GM21423 (cell line): ENCODE measurements at regions not wholly inside any gene's neighbourhood (a gene's known extent, or its start where the extent isn't known, plus 50 kb on each side); places are given as distances from the start of the nearest gene placed in this dataset.
"Not testable (repeated sequence)": the region's sequence is repeated elsewhere in the genome, so short reads cannot be mapped to it uniquely, and the experiment has no call there.

ENCODE experiments used
- ATAC-seq: cut with Tn5 transposase; IDR thresholded peaks from one replicate; pipeline ENCODE4 v1.9.1; 2021; ENCODE audit warnings: mild to moderate bottlenecking, moderate library complexity; ENCODE audit not compliant: unreplicated experiment

DNA sequence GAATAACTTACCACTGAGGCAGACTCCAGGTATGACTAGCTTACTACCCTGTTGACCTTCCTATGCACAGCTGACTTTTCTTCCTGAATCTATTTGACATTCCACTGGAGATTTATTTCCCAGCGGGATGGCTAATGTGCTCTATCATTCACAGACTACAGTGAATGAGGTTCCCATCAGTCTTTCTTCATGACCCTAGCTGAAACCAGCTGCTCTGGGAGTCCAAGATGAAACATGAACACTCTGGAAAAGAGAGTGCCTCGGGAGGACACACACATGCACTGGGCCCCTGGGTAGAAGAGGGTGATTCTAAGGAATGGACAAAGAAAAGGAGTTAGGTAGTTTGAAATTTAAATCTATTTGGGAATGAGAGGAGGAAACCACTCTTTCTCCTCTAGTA, 82.6 kb upstream of the DST start:
- no peak for ATAC-seq

DNA sequence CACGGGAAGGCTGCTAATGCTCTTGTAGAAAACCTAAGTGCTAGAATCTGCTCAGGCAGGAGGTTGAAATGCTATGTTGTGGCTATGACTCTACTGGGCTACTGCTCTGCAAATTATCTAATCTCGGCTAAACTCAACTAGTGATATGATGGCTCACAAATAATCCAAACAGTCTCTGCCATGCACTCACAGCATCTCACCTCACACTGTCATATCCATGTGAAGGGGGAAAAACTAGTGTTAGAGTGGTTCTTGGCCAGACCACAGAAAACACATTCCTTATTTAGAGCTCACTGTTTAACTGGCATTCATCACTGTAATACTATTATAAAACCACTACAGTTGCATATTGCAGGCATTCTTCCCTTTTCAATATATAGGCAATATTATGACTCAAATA, 81.8 kb upstream of the DST start:
- ATAC-seq, result no peak

DNA sequence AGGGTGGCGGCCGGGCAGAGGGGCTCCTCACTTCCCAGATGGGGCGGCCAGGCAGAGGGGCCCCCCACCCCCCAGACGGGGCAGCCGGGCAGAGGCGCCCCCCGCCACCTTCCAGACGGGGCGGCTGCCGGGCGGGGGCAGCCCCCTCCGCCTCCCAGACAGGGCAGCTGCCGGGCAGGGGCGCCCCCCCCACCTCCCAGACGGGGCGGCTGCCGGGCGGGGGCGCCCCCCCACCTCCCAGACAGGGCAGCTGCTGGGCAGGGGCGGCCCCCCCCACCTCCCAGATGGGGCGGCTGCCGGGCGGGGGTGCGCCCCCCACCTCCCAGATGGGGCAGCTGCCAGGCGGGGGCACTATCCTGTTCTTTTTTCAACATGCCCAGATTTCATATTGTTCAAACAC, 78.2 kb upstream of the DST start:
- no peak for ATAC-seq

DNA sequence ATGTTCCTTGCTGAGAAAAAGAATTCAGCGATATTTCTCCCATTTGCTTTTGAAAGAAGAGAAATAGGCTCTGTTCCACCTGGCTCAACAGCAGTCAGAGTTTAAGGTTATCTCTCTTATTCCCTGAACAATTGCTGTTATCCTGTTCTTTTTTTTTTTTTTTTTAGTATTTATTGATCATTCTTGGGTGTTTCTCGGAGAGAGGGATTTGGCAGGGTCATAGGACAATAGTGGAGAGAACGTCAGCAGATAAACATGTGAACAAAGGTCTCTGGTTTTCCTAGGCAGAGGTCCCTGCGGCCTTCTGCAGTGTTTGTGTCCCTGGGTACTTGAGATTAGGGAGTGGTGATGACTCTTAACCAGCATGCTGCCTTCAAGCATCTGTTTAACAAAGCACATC, 77.5 kb upstream of the DST start:
- ATAC-seq, result not testable (repeated sequence)

DNA sequence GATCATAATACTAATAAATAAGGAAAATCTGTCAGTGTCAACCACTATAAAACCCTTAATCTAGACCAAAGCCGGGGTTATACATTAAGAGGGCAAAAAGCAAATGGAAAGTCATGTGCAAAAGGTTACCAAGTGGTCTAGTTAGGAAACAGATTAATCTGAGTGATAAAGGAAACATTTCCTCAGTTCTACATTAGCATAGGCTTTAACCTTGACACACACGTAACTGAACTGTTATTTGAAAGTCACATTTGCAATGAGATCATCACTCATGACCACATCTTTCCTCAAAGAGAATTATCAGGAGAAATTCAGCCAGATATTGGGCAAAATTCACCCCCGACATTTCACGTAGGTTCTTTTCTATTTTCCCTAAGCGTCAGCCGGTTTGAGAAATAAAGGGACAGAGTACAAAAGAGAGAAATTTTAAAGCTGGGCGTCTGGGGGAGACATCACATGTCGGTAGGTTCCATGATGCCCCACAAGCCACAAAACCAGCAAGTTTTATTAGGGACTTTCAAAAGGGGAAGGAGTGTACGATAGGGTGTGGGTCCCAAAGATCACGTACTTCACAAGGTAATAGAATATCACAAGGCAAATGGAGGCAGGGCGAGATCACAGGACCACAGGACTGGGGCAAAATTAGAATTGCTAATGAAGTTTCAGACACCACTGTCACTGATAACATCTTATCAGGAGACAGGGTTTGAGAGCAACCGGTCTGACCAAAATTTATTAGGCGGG, 76.8 kb upstream of the DST start:
- not testable (repeated sequence) for ATAC-seq

DNA sequence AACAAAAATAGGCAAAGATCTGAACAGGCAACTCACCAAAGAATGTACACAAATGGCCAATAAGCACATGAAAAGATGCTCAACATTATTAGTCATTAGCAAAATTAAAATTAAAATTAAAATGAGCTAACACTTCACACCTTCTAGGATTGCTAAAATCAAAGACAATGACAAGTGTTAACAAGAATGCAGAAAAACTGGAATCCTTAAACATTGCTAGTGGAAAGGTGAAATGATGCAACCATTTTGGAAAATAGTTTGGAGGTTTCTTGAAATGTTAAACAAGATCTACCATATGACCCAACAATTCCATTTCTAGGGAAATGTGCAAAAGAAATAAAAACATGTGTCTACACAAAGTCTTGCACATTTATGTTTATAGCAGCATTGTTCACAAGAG, 75.5 kb upstream of the DST start:
- ATAC-seq, result no peak

DNA sequence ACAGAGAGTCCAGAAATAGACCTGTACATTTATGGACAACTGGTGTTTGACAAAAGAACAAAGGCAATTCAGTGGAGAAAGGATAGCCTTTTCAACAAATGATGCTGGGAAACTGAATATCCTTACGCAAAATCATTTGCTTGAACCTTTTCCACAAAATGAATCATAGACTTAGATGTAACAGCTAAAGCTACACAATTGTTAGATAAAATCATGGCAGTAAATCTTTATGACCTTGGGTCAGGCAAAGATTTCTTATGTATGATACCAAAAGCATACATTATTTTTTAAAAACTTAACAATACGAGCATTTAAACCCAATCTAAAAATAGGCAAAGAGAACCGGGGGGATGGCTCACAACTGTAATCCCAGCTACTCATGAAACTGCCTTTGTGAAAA, 73.5 kb upstream of the DST start:
- no peak for ATAC-seq

DNA sequence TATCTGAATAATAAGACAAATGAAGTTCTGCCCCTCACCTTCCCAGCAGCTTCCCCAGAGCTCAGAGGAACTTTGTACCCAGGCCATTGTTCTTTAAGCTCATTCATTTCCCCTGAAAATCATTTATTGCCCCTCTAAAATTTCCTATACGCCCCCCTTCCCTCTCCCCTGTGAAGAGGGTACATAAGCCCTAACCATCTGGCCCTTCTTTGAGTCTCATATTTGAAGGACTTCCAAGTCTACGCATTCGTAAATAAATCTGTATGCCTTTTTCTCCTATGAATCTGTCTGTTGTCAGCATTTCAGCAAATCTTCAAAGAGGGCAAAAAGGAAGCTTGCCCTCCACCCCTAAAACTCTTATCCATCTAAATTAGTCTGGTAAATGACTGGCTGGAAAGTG, 73.1 kb upstream of the DST start:
- no peak for ATAC-seq

DNA sequence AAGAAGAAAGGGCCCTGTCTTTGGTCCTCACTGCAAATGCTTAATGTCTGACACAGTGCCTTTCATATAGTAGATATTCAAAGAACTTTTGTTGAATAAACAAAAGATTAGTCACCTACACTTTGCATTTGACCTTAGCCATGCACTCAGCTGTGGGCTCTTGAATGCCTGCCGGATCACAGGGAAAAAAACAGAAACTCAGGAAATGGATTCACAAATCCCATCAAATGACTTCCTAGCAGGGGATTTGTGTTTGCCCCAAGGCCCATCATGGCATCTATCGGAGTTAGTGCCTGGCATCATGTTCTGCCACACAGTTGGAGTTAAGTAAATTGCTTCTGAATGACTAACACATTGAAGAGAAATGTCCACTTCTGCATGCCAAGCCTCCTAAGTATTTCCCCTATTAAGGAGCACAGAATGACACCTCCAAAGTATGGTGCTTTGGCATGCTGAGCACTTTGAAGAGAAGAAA, 72.3 kb upstream of the DST start:
- ATAC-seq, result no peak

DNA sequence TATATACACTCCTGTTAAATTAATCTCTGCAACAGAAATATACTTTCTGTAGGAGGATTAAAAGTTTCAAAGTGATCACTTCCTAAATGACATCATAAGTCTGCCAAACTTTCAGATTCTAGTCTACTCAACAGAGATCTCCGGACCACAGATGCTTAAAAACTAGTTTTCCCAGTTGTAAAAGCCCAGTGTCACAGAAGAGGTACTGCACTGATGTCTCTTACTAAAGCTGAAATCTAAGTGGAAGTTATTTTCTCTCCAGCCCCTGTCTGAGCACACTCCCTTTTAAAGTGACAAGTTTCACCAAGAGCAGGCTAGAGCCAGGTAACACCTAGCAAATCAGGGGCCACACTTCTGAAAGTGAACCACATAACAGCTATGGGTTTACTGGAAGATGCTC, 71.6 kb upstream of the DST start:
- ATAC-seq, result no peak

DNA sequence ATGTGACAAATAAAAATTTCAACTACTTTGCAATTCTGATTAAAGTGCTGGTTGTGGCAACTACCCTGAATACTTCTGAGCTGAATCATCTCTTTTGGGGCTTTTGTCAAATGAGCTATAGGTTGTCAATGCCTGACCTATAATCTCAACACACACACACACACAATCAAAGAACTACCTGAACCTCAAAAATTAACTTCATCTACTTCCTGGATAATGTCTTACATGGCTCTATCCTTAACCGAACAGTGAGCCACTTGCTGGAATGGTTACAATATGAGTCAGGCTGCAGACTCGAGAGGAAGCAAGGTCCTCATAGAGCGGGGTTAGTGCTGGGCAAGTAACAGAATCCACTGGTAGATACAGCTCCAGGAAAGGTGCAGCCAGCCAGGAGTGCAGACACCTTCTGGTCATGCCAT, 70.6 kb upstream of the DST start:
- no peak for ATAC-seq

DNA sequence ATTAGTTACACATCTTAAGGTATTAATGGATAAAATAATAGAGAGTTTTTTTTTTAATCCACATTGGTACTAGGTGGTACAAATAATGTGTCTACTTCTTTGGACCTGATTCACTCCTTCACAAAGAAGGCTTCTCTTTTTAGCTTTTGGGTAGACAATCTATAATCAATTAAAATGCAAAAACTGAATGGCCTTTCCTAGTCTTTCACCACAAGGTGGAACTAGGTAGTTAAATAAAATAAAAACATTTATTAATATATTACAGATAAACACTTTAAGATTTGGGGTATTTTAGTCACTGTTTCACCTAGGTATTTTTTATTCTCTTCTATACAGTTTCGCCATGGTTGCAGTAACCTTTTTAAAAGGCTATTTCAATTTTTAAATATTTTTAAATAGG, 68.3 kb upstream of the DST start:
- no peak for ATAC-seq

DNA sequence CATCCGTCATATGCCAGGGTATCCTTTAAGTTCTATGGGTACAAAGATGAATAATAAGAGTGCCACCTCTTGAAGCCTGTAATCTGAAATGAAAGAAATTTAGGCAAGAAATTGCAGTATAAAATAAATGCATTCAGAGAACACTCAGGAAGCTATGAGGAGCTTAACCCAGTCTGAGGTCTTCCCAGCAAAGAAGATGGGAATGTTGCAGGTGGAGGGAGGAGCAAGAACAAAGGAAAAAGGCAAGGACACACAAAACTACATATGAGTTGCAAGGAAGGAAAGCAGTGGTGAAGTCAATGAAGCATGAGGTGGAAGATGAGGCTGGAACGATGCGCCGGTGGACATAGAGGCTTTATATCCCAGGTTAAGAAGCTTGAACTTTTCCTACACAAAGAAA, 67.0 kb upstream of the DST start:
- ATAC-seq, result no peak

DNA sequence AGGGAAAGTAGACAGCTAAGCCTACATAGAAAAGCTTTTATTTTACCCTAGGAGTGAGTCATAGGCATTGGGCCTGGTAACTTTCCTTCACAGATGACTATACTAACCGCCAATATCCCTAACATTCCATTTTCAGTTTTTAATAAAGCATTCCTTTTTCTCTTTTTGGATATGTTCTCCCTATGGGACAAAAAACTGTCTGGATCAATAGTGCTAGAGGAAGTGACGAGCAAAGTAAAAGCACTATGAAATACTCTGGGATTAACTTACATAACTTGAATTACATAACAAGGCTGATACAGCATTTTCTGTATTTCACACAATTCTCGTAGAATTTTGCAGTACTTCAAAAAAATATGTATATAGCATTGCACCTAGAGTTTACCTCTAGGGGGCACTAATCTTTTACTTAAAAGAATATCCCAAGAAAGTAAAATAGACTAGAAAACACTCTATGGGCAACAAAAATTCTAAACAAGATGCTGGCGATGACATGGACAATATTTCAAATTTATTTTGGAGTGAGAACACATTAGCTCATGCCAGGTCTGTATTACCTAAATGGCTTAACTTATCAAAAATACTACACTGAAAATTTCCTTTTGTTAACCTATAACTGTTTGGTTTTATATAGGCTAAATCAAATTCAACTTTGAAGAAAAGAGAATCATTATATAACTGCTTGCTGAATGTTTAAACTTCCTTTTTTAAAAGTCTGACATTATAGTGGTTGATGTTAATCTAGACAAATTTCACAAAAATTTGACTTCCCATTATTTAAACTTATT, 66.3 kb upstream of the DST start:
- ATAC-seq, result no peak

DNA sequence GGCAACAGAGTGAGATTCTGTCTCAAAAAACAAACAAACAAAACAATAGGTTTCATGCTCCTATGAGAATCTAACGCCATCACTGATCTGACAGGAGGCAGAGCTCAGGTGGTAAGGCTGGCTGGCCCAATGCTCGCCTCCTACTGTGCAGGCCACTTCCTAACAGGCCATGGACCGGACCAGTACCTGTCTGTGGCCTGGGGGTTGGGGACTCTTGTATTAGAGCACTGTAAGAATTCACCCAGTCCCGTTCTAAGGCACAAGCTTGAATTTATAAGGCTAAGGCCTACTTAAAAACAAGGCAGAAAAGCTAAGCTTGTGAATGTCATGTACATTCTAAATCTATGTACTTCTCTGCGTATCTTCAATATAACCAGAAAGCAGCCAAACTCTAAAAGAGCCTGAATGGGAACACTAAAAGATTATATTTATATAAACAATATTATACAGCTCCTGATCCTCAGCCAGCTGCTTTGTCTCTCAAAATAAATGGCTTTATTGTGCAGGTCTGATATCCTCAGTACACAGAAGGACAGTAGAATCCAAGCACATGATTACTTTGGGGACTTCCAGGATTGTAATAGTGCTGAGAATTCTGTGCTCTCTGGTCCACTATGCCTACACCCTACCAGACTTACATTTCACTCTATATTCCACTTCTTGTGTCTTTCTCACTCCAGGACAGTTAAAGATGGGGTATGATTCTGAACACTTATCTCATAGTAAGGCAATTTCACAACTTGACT, 64.5 kb upstream of the DST start:
- no peak for ATAC-seq

DNA sequence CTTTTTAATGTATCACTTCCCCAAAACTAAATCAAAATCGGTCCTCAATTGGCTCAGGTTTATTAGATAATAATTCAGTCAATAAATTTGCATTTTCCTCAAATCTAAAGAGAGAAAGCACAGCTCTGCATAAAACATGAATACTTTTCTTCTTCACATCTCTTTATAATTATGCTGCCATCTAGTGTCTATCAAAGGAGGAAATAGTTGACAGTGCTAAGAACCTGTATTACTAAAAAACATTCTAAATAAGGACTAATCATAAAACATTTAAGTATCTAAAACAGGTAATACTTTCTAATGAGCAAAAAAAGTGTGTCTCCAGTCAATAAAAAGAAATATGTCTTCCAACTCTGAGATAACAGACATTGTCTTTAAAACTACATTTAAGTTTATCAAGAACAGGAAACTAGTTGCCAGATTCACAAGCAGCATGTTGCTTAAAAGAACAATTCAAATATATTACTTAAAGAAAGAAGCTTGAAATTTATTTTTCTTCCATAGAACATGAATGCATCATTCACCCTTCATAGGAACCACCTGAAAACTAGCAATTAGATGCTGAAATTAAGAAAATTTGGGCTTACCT, 56.5 kb upstream of the DST start:
- no peak for ATAC-seq

DNA sequence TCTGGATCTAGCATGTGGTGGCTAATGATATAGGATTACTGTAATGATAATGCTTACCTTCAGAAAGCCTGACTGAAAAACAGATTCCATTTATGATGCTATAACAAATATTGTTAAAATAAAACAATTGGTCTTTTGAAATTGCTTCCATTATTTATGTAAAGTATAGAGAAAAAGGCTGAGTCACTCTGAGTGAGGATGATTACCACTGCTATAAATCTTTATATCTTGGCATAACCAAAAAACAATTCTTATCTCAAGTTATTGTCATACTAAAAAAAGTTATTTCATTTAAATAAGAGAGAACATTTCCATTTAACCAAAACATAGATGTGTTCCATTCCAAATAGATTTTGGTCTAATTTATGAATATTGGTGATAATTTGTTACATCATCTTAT, 53.0 kb upstream of the DST start:
- ATAC-seq, result no peak

DNA sequence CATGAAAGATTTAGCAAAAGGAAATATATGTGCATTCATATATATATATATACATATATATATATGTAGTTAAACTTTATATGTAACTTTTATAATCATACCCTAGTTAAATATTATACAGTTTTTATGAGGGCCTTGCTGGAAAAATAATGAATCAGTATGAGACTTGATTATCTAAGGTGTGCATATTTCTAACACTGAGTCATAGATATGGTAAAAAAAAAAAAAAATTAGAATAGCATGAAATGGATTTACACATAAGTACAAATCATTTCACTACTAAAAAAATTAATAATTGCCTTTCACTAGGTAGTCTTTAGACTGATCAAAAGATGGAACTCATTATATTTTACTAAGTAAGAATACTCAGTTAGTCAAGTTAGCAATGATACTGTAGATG, 51.3 kb upstream of the DST start:
- ATAC-seq, result no peak

DNA sequence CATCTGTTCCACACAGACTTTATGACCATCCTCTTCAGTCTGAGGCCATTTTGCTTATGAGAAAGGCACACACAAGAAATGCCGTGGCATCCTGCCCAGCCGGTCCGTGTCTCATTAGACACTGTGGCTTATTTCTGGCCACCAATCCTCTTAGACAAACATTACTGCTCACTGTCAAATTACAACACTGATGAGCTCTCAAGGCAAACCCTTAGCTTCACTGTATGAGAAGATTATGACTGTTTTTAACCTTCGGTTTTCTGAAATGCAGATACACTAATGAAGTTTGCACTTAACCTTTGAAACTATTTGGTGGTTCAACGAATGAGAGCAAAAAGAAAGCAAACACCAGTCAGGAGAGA, 50.5 kb upstream of the DST start:
- ATAC-seq, result no peak

DNA sequence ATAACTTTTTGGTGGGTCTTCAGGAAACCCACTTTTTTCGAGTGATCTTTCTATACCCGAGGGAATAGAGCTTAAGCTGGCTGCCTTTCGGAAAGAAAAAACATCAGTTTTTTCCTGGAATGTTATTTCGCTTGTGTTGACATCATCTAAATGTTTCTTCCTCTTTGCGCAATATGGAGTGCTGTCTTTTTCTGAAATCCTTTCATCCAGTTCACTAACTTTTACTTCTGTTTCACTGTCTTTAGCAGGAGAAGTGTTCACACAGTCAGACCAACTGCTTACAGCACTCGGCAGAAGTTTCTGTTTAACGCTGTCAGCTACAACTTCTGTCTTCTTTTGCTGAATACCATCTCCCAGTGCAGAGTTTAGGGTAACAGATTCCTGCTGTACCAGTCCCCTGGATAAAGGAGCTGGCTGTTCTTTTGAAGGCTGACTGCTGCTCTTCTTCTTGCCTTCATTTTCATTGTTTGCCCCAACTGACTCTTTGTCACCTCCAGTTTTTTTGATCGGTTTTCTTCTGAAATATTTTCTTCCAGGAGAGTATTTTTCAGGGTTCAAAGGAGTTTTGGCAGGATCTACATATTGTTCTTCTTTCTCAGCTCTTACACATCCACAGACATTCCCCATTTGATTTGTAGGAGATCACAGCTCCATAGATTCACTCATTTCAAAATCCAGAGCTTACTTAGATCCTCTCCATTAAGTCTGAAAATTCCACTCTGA, 50.0 kb upstream of the DST start:
- ATAC-seq, result no peak
